Lower leg skin (tissue), 3 donors: ENCODE measurements at regions not wholly inside any gene's neighbourhood (a gene's known extent, or its start where the extent isn't known, plus 50 kb on each side); places are given as distances from the start of the nearest gene placed in this dataset.

Experiments
- POLR2A ChIP-seq, 2 donors: fragments of 450-650 bp; IDR thresholded peaks; one replicate each; pipeline ENCODE4 v1.6.1; 2016 to 2017; ENCODE audit warnings: antibody characterized with exemption in 2 of 2, mild to moderate bottlenecking in 1 of 2, moderate library complexity in 1 of 2
- TF ChIP-seq, protein P1 (sequence below), 3 donors: fragments of 450-650 bp; IDR thresholded peaks; one replicate each; pipeline ENCODE4 v1.5.1; 2016; ENCODE audit warnings: antibody characterized with exemption in 3 of 3, mild to moderate bottlenecking in 3 of 3, moderate library complexity in 2 of 3

DNA sequence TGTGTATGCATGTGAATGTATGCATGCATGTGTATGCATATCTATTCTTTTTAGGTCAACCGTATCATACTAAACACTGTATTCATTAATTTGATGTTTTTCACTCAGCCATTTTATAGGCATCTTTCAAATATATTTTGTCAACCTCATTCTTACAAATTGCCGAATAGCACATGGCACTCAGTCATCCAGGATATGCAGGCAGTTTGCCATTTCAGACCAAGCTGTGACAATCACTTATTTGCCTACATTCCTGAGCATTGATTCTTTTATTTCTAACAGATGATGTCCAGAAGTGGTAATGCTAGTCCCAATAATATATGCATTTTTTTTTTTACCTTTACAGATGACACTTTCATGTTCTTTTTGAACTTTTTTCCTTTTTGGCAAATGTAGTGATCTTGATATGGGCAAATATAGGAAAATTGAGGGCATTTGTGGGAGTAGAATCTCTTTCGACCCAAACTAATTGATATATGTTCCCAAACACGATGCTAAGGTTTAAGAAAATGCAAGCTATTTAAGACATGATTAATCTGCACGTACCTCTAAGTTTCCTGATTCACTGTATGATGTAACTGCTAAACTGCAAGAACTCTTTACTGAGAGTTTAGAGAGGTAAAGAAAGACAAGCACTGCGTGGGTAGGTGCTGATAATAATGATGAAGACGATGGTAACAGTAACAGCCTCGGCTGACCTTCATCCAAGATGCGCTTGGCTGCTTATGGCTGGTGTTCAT is 153.9 kb upstream of the DAP start:
- TF ChIP-seq, protein P1, sequence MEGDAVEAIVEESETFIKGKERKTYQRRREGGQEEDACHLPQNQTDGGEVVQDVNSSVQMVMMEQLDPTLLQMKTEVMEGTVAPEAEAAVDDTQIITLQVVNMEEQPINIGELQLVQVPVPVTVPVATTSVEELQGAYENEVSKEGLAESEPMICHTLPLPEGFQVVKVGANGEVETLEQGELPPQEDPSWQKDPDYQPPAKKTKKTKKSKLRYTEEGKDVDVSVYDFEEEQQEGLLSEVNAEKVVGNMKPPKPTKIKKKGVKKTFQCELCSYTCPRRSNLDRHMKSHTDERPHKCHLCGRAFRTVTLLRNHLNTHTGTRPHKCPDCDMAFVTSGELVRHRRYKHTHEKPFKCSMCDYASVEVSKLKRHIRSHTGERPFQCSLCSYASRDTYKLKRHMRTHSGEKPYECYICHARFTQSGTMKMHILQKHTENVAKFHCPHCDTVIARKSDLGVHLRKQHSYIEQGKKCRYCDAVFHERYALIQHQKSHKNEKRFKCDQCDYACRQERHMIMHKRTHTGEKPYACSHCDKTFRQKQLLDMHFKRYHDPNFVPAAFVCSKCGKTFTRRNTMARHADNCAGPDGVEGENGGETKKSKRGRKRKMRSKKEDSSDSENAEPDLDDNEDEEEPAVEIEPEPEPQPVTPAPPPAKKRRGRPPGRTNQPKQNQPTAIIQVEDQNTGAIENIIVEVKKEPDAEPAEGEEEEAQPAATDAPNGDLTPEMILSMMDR (IDR thresholded peaks at IDR 0.05): no peak
- TF ChIP-seq POLR2A (IDR thresholded peaks at IDR 0.05): no peak
